Breast epithelium (tissue), 3 donors: ENCODE measurements at regions not wholly inside any gene's neighbourhood (a gene's known extent, or its start where the extent isn't known, plus 50 kb on each side); places are given as distances from the start of the nearest gene placed in this dataset.

ENCODE experiments used
- POLR2A ChIP-seq: fragments of 450-650 bp; IDR thresholded peaks from one replicate; pipeline ENCODE4 v1.6.1; 2016; ENCODE audit warnings: antibody characterized with exemption, mild to moderate bottlenecking, moderate library complexity
- POLR2AphosphoS5 ChIP-seq, 3 donors: sonication (generic); formaldehyde crosslinking; IDR thresholded peaks; one replicate each; pipeline ENCODE4 v1.6.1; 2017; ENCODE audit warnings: antibody characterized with exemption in 3 of 3
- TF ChIP-seq, protein P1 (sequence below), 3 donors: fragments of 450-650 bp; IDR thresholded peaks; one replicate each; pipeline ENCODE4 v1.5.1; 2016 to 2017; ENCODE audit warnings: antibody characterized with exemption in 3 of 3, mild to moderate bottlenecking in 3 of 3, moderate library complexity in 3 of 3

DNA sequence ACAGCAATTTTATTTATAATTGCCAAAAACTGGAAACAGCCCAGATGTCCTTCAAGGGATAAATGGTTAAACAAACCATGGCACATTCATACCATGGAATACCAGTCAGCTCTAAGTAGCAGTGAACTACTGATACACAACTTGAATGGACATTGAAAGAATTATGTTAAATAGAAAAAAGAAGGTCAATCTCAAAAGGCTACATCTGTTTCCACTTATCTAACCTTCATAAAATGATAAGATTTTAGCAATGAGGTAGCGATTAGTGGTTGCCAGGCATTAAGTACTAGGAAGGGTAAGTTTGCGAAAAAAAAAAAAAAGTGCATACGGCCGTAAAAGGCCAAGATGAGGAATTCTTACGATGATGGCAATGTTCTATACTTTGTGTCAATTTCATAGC lies 738.7 kb upstream of the ANO3 start:
- TF ChIP-seq POLR2AphosphoS5 (IDR thresholded peaks at IDR 0.05) (no peak), POLR2A (no peak)
- TF ChIP-seq, protein P1, sequence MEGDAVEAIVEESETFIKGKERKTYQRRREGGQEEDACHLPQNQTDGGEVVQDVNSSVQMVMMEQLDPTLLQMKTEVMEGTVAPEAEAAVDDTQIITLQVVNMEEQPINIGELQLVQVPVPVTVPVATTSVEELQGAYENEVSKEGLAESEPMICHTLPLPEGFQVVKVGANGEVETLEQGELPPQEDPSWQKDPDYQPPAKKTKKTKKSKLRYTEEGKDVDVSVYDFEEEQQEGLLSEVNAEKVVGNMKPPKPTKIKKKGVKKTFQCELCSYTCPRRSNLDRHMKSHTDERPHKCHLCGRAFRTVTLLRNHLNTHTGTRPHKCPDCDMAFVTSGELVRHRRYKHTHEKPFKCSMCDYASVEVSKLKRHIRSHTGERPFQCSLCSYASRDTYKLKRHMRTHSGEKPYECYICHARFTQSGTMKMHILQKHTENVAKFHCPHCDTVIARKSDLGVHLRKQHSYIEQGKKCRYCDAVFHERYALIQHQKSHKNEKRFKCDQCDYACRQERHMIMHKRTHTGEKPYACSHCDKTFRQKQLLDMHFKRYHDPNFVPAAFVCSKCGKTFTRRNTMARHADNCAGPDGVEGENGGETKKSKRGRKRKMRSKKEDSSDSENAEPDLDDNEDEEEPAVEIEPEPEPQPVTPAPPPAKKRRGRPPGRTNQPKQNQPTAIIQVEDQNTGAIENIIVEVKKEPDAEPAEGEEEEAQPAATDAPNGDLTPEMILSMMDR (IDR thresholded peaks at IDR 0.05), result no peak
